IMR-90 (cell line): ENCODE measurements at regions not wholly inside any gene's neighbourhood (a gene's known extent, or its start where the extent isn't known, plus 50 kb on each side); places are given as distances from the start of the nearest gene placed in this dataset.

Experiments used
- ATAC-seq: fragments of 200-7000 bp; cut with Tn5 transposase; 2 replicates; pipeline ENCODE4 v1.9.1; 2020; ENCODE audit warnings: low read depth, mild to moderate bottlenecking, moderate library complexity
- BruUV-seq: library from RNA; stranded (reverse); fragments of 400-500 nt; replicated peaks from 2 replicates; lab custom pipeline; 2021; lab: Mats Ljungman, UMichigan
- CTCF ChIA-PET: fragments of 300-600 bp; formaldehyde crosslinking; extraction: SDS; loops from one replicate; lab custom pipeline; 2021; ENCODE audit warnings: antibody characterized with exemption; lab: Yijun Ruan, JAX
- POLR2A ChIA-PET: fragments of 300-600 bp; sonication (Branson Sonifier 250); formaldehyde crosslinking; loops from one replicate; lab custom pipeline; 2022; ENCODE audit warnings: antibody characterized with exemption; ENCODE audit not compliant: unreplicated experiment; lab: Charles Lee
- DNase-seq: peaks from one replicate; pipeline ENCODE4 v3.0.0; 2013
- H2AFZ ChIP-seq: replicated peaks from 2 replicates; pipeline ENCODE3; 2013; ENCODE audit warnings: low read length, mild to moderate bottlenecking; ENCODE audit not compliant: poor library complexity
- H2AK5ac ChIP-seq: 2 replicates; pipeline ENCODE4 v1.6.1; 2013; ENCODE audit warnings: low read depth, low read length, inconsistent platforms
- H2AK9ac ChIP-seq: replicated peaks from 2 replicates; pipeline ENCODE3; 2013; ENCODE audit warnings: mild to moderate bottlenecking, low read depth, low read length, moderate library complexity; ENCODE audit not compliant: poor library complexity
- H2BK120ac ChIP-seq: 2 replicates; pipeline ENCODE4 v1.6.1; 2013; ENCODE audit warnings: low read depth, low read length, inconsistent platforms
- H2BK15ac ChIP-seq: 3 replicates; pipeline ENCODE4 v1.6.1; 2013; ENCODE audit warnings: low read depth, low read length, inconsistent platforms
- H2BK20ac ChIP-seq: 2 replicates; pipeline ENCODE4 v1.6.1; 2013; ENCODE audit warnings: low read depth, mild to moderate bottlenecking, inconsistent platforms, low read length, moderate library complexity
- H2BK5ac ChIP-seq: 2 replicates; pipeline ENCODE4 v1.6.1; 2013; ENCODE audit warnings: mild to moderate bottlenecking, low read depth, low read length, inconsistent platforms; ENCODE audit not compliant: poor library complexity, severe bottlenecking
- H3K14ac ChIP-seq: replicated peaks from 2 replicates; pipeline ENCODE4 v1.6.1; 2013; ENCODE audit warnings: low read depth, low read length, inconsistent platforms
- H3K18ac ChIP-seq: 2 replicates; pipeline ENCODE4 v1.6.1; 2013; ENCODE audit warnings: low read depth, low read length, control low read depth
- H3K23ac ChIP-seq: 2 replicates; pipeline ENCODE4 v1.6.1; 2013; ENCODE audit warnings: low read depth, low read length, inconsistent platforms
- H3K27ac ChIP-seq: 2 replicates; pipeline ENCODE4 v1.5.1; 2013; ENCODE audit warnings: mild to moderate bottlenecking, control low read depth, low read length; ENCODE audit not compliant: insufficient read depth
- H3K27me3 ChIP-seq: 2 replicates; pipeline ENCODE4 v1.6.1; 2013; ENCODE audit warnings: low read length; ENCODE audit not compliant: control insufficient read depth, insufficient read depth
- H3K36me3 ChIP-seq: 2 replicates; pipeline ENCODE4 v1.6.1; 2013; ENCODE audit warnings: low read length, mixed read lengths; ENCODE audit not compliant: control insufficient read depth, insufficient read depth
- H3K4ac ChIP-seq: 2 replicates; pipeline ENCODE4 v1.6.1; 2013; ENCODE audit warnings: low read depth, low read length, inconsistent platforms
- H3K4me1 ChIP-seq: 2 replicates; pipeline ENCODE4 v1.6.1; 2013; ENCODE audit warnings: low read length, mixed read lengths; ENCODE audit not compliant: control insufficient read depth, insufficient read depth
- H3K4me2 ChIP-seq: 2 replicates; pipeline ENCODE4 v1.6.1; 2013; ENCODE audit warnings: low read depth, mild to moderate bottlenecking, control low read depth, low read length, moderate library complexity
- H3K4me3 ChIP-seq: 2 replicates; pipeline ENCODE4 v1.5.1; 2013; ENCODE audit warnings: low read depth, mild to moderate bottlenecking, control low read depth, low read length, moderate library complexity; ENCODE audit not compliant: insufficient read depth
- H3K56ac ChIP-seq: 2 replicates; pipeline ENCODE4 v1.6.1; 2013; ENCODE audit warnings: low read length, inconsistent platforms; ENCODE audit not compliant: insufficient read depth; ENCODE audit errors: extremely low read depth
- H3K79me1 ChIP-seq, 2 experiments: 2 replicates each; pipeline ENCODE4 v1.6.1; 2013; ENCODE audit warnings: low read length in 2 of 2, inconsistent platforms in 1 of 2, low read depth in 1 of 2
- H3K9ac ChIP-seq: 2 replicates; pipeline ENCODE4 v1.6.1; 2013; ENCODE audit warnings: low read depth, low read length, control low read depth
- H3K9me1 ChIP-seq: 2 replicates; pipeline ENCODE4 v1.6.1; 2013; ENCODE audit warnings: low read length, inconsistent platforms; ENCODE audit not compliant: insufficient read depth
- H3K9me3 ChIP-seq: 2 replicates; pipeline ENCODE4 v1.6.1; 2013; ENCODE audit warnings: low read length; ENCODE audit not compliant: control insufficient read depth, insufficient read depth
- H4K20me1 ChIP-seq: 2 replicates; pipeline ENCODE4 v1.6.1; 2013; ENCODE audit warnings: low read length, inconsistent platforms; ENCODE audit not compliant: insufficient read depth
- H4K5ac ChIP-seq: 2 replicates; pipeline ENCODE4 v1.6.1; 2013; ENCODE audit warnings: mild to moderate bottlenecking, low read depth, low read length, control low read depth
- H4K8ac ChIP-seq, 2 experiments: 2 replicates each; pipeline ENCODE4 v1.6.1; 2013; ENCODE audit warnings: low read depth in 2 of 2, low read length in 2 of 2, control low read depth in 1 of 2, inconsistent platforms in 1 of 2
- H4K91ac ChIP-seq: 2 replicates; pipeline ENCODE4 v1.6.1; 2013; ENCODE audit warnings: low read depth, low read length, inconsistent platforms; ENCODE audit not compliant: insufficient read depth
- BHLHE40 ChIP-seq: fragments of 150-350 bp; IDR thresholded peaks from 2 replicates; pipeline ENCODE4 v1.6.1; 2016; ENCODE audit warnings: mild to moderate bottlenecking, low read depth, low read length
- CEBPB ChIP-seq: IDR thresholded peaks from 2 replicates; pipeline ENCODE4 v1.6.1; 2012; ENCODE audit warnings: low read depth, low read length, improper control_type of control experiment
- CHD1 ChIP-seq: IDR thresholded peaks from 2 replicates; pipeline ENCODE4 v1.6.1; 2012; ENCODE audit warnings: low read depth, low read length, improper control_type of control experiment
- FOS ChIP-seq: fragments of 150-350 bp; IDR thresholded peaks from 2 replicates; pipeline ENCODE4 v1.6.1; 2016; ENCODE audit warnings: low read depth, low read length
- MAFK ChIP-seq: IDR thresholded peaks from 2 replicates; pipeline ENCODE4 v1.6.1; 2012; ENCODE audit warnings: low read depth, low read length, improper control_type of control experiment
- MAZ ChIP-seq: IDR thresholded peaks from 2 replicates; pipeline ENCODE4 v1.6.1; 2012; ENCODE audit warnings: low read depth, mild to moderate bottlenecking, low read length, improper control_type of control experiment, moderate library complexity, borderline replicate concordance
- MXI1 ChIP-seq: IDR thresholded peaks from 2 replicates; pipeline ENCODE4 v1.6.1; 2012; ENCODE audit warnings: low read depth, mild to moderate bottlenecking, low read length, moderate library complexity, borderline replicate concordance
- NFE2L2 ChIP-seq: fragments of 150-350 bp; IDR thresholded peaks from 2 replicates; pipeline ENCODE4 v1.6.1; 2016; ENCODE audit warnings: low read depth, mild to moderate bottlenecking, low read length
- POLR2A ChIP-seq: IDR thresholded peaks from 2 replicates; pipeline ENCODE4 v1.6.1; 2012; ENCODE audit warnings: mild to moderate bottlenecking, low read depth, low read length
- RAD21 ChIP-seq: IDR thresholded peaks from 2 replicates; pipeline ENCODE4 v1.6.1; 2012; ENCODE audit warnings: low read length, improper control_type of control experiment
- RCOR1 ChIP-seq: IDR thresholded peaks from 2 replicates; pipeline ENCODE4 v1.6.1; 2012; ENCODE audit warnings: mild to moderate bottlenecking, low read length, improper control_type of control experiment; ENCODE audit not compliant: insufficient replicate concordance
- RFX5 ChIP-seq: IDR thresholded peaks from 2 replicates; pipeline ENCODE4 v1.8.0; 2012; ENCODE audit warnings: low read depth, mild to moderate bottlenecking, low read length, moderate library complexity
- SMC3 ChIP-seq: fragments of 150-350 bp; IDR thresholded peaks from 2 replicates; pipeline ENCODE4 v1.6.1; 2016; ENCODE audit warnings: low read depth, mild to moderate bottlenecking, antibody characterized with exemption, low read length, moderate library complexity
- WGBS, 2 experiments: methylation state at CpG; one replicate each; pipeline versions ENCODE4 v1.1.5 to v1.1.7; 2013; ENCODE audit warnings: missing lambda C conversion rate in 2 of 2; ENCODE audit not compliant: insufficient read length in 1 of 2; ENCODE audit errors: extremely low coverage in 2 of 2; 5-methylcytosine and 5-hydroxymethylcytosine counted together
- dilution Hi-C: fragments of 300-500 bp; cut with HindIII; formaldehyde crosslinking; loops from one replicate; pipeline ENCODE4 v1.14.3; 2018; ENCODE audit warnings: low sequenced_read_pairs; ENCODE audit not compliant: unreplicated experiment
- in situ Hi-C: fragments of 300-500 bp; cut with MboI; formaldehyde crosslinking; loops from 3 replicates; pipeline ENCODE4 v1.14.3; 2019; ENCODE audit warnings: low sequenced_read_pairs, inconsistent platforms, mixed read lengths
- intact Hi-C: fragments of 100-400 bp; cut with micrococcal nuclease; formaldehyde crosslinking; loops from 2 replicates; pipeline ENCODE4 v1.10.0; 2022
- TF ChIP-seq, protein P1 (sequence below): conservative IDR thresholded peaks from 2 replicates; pipeline ENCODE4 v1.5.1; 2012; ENCODE audit warnings: mild to moderate bottlenecking, low read depth, low read length, improper control_type of control experiment
- TF ChIP-seq, protein P2 (sequence below): fragments of 150-350 bp; IDR thresholded peaks from 2 replicates; pipeline ENCODE4 v1.6.1; 2016; ENCODE audit warnings: low read depth, mild to moderate bottlenecking, low read length, moderate library complexity, borderline replicate concordance
- TF ChIP-seq, protein P3 (sequence below): fragments of 150-350 bp; IDR thresholded peaks from 2 replicates; pipeline ENCODE4 v1.6.1; 2017; ENCODE audit warnings: mild to moderate bottlenecking, antibody characterized with exemption, low read length, low read depth

DNA sequence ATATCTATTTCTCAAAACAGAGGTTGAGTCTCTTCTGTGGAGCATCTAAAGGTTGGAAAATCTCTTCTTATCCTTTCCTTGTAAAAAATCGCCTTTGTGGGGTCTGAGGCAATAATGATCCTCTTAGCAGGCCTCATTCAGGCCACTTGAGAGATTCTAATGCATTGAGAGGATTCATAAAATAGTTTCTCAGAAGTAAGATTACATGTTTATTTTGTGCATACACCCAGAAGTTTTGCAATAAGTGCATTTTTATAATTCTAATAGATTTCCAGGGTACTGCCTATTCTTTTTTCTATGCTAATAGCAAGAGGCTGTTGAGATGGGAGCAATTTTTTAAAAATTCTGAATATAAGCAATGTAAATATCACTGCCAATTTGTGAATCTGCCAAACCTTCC is 342.2 kb upstream of the KLF12 start:
- H3K9me3 ChIP-seq = no peaks in the 10 kb centered on the region
- in situ Hi-C loops = no loop called here
- H3K56ac ChIP-seq = no peak overlapping the region
- H3K23ac ChIP-seq = no peak overlapping the region
- no peaks in the 10 kb centered on the region for H3K27me3 ChIP-seq
- H3K4ac ChIP-seq = no peak overlapping the region
- H4K8ac ChIP-seq = no peak overlapping the region
- H4K20me1 ChIP-seq = no peaks in the 10 kb centered on the region
- no peak overlapping the region for H4K91ac ChIP-seq
- ChIA-PET CTCF (no interaction called here), POLR2A (no interaction called here)
- no peaks in the 10 kb centered on the region for H3K36me3 ChIP-seq
- no peak overlapping the region for H2BK5ac ChIP-seq
- no peaks in the 10 kb centered on the region for H3K9me1 ChIP-seq
- no peaks in the 10 kb centered on the region for H3K79me1 ChIP-seq
- no peak overlapping the region for H3K27ac ChIP-seq
- H3K9ac ChIP-seq = no peak overlapping the region
- H2AK9ac ChIP-seq = no peak overlapping the region
- intact Hi-C loops = no loop called here
- H2BK120ac ChIP-seq = no peak overlapping the region
- H2BK15ac ChIP-seq = no peak overlapping the region
- no peak overlapping the region for H3K14ac ChIP-seq
- no peak overlapping the region for H2AK5ac ChIP-seq
- no peaks in the 10 kb centered on the region for H3K4me1 ChIP-seq
- H2AFZ ChIP-seq = no peak overlapping the region
- no TSS peak for BruUV-seq
- no peak overlapping the region for H2BK20ac ChIP-seq
- dilution Hi-C loops = no loop called here
- ATAC-seq (no peak), DNase-seq (no peak)
- no peak overlapping the region for H3K18ac ChIP-seq
- no CpG with 5 or more reads among the region's 1 CpG for WGBS, 2 experiments
- TF ChIP-seq MAFK (no peak), RCOR1 (no peak), MAZ (no peak), FOS (no peak), RFX5 (no peak), CHD1 (no peak), SMC3 (no peak), RAD21 (no peak), NFE2L2 (no peak), POLR2A (no peak), CEBPB (no peak), MXI1 (no peak), BHLHE40 (no peak)
- TF ChIP-seq, protein P1, sequence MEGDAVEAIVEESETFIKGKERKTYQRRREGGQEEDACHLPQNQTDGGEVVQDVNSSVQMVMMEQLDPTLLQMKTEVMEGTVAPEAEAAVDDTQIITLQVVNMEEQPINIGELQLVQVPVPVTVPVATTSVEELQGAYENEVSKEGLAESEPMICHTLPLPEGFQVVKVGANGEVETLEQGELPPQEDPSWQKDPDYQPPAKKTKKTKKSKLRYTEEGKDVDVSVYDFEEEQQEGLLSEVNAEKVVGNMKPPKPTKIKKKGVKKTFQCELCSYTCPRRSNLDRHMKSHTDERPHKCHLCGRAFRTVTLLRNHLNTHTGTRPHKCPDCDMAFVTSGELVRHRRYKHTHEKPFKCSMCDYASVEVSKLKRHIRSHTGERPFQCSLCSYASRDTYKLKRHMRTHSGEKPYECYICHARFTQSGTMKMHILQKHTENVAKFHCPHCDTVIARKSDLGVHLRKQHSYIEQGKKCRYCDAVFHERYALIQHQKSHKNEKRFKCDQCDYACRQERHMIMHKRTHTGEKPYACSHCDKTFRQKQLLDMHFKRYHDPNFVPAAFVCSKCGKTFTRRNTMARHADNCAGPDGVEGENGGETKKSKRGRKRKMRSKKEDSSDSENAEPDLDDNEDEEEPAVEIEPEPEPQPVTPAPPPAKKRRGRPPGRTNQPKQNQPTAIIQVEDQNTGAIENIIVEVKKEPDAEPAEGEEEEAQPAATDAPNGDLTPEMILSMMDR = no peak
- TF ChIP-seq, protein P2, sequence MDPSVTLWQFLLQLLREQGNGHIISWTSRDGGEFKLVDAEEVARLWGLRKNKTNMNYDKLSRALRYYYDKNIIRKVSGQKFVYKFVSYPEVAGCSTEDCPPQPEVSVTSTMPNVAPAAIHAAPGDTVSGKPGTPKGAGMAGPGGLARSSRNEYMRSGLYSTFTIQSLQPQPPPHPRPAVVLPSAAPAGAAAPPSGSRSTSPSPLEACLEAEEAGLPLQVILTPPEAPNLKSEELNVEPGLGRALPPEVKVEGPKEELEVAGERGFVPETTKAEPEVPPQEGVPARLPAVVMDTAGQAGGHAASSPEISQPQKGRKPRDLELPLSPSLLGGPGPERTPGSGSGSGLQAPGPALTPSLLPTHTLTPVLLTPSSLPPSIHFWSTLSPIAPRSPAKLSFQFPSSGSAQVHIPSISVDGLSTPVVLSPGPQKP = no peak
- TF ChIP-seq, protein P3, sequence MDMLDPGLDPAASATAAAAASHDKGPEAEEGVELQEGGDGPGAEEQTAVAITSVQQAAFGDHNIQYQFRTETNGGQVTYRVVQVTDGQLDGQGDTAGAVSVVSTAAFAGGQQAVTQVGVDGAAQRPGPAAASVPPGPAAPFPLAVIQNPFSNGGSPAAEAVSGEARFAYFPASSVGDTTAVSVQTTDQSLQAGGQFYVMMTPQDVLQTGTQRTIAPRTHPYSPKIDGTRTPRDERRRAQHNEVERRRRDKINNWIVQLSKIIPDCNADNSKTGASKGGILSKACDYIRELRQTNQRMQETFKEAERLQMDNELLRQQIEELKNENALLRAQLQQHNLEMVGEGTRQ = no peak
- no peak overlapping the region for H4K5ac ChIP-seq
- no peak overlapping the region for H3K4me2 ChIP-seq
- H3K4me3 ChIP-seq = no peak overlapping the region
